ENCODE measurements at regions not wholly inside any gene's neighbourhood (a gene's known extent, or its start where the extent isn't known, plus 50 kb on each side); places are given as distances from the start of the nearest gene placed in this dataset.
"Not testable (repeated sequence)": the region's sequence is repeated elsewhere in the genome, so short reads cannot be mapped to it uniquely, and the experiment has no call there.

DNA sequence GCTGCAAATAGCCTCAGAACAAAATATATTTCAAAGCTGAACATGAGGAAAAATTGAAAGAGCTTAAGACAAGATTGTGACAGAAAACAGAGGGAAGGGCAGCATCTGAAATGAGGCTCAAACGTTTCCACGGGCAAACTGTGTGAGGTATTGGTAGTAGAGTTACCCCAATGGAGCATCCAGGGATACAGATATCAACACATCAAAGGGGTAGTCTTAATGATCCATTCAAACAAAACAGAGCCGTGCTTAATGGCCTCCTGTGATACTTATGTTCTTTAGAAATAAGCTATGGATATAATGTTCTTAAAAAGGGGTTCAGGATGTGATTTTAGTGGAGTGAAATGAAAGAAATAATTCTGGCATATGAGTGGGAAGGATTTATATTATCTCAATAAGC is 430.3 kb upstream of the PDZRN3 start:
- no peak for DNase-seq (ENCODE audit: low spot score)

- no peak for DNase-seq (ENCODE audit: low spot score)
Measured at GRCh38 chr3:74054566-74054965, 429.8 kb upstream of the PDZRN3 start.

DNA sequence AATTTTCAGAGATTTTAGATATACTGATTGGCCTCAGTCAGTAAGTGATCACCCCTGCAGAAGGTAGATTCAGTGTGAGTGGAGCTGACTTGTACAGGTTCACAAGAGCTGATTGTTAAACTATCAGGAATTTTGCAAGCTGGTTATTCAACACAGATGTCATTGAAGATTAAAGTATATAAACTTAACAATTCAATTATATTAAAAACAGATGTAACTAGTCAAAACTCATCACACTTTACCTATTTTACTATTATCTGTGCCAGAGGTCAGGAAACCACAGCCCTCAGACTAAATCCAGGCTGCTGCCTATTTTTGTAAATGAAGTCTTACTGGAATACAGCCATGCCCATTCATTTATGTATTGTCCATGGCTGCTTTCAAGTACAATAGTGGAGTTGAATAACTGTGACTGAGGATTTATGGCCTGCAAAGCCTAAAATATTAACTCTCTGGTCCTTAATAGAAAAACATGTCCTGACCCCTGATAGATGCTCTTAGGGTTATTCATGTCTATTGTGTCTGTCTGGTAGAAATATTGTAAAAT is 429.3 kb upstream of the PDZRN3 start:
- DNase-seq (ENCODE audit: low spot score) = no peak

- DNase-seq (ENCODE audit: low spot score) = no peak
Measured at GRCh38 chr3:74049444-74049843, 424.7 kb upstream of the PDZRN3 start.

DNA sequence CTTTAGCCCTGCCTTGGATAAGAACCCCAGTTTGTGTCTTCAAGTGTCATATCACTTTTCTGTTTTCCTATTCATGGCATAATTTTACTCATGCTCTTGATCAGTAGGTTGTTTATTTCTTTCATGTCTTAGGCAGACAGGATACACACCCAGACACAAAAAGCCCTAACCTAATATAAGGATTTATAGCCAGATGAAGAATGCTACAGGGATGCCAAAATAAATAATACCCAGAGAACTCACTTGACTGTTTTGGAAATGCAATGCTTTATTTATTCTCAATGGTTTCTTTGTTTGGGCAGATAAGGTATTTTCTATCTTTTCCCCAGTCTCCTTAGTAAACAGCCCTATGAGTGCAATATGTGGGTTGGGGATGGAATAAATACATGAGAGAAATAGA is 424.0 kb upstream of the PDZRN3 start:
- no peak for DNase-seq (ENCODE audit: low spot score)

DNA sequence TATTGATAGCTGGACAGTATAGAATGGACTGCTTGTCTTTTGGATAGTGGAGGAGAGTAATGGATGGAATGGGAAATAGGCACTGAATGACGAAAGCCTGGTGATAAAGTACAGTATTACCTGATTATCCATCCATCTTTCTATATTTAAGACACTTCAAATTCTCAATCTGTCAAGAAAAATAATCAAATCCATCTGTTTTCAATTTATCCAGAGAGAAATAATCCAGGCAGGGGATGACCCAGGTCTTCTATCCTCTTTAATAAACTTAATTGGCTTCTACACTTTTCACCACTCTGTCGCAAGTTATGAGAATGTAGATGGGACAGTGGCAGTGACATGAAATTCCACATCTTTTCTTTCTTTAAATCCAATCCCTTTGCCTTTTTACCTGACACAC is 420.3 kb upstream of the PDZRN3 start:
- no peak for DNase-seq (ENCODE audit: low spot score)

- DNase-seq (ENCODE audit: low spot score) = no peak
Measured at GRCh38 chr3:74041068-74041675, 416.4 kb upstream of the PDZRN3 start.

- DNase-seq (ENCODE audit: low spot score) = no peak
Measured at GRCh38 chr3:74039105-74039504, 414.4 kb upstream of the PDZRN3 start.

DNA sequence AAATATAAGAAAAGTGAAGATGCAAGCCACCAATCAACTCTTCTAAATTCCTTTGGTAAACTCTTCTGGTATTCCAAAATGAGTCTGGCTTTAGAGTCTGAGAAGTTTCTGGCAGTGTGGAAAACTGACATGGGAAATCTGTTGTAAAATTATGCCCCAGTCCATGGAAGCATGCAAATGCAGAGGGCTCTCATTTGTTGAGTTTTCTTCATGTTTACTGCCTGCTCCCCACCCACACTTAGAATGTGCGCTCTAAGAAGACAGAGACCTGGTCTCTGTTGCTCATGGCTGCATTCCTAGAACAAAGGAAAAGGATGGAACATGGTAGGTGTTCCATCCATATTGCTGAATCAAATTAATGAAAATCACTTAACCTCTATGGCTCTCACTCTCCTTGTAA is 411.8 kb upstream of the PDZRN3 start:
- no peak for DNase-seq (ENCODE audit: low spot score)

- no peak for DNase-seq (ENCODE audit: low spot score)
Measured at GRCh38 chr3:74036102-74036501, 411.4 kb upstream of the PDZRN3 start.

GRCh38 chr3:74033806-74034205 is 409.1 kb upstream of the PDZRN3 start:
- no peak for DNase-seq (ENCODE audit: low spot score)

GRCh38 chr3:74033381-74033780 is 408.6 kb upstream of the PDZRN3 start:
- DNase-seq (ENCODE audit: low spot score) = no peak

DNA sequence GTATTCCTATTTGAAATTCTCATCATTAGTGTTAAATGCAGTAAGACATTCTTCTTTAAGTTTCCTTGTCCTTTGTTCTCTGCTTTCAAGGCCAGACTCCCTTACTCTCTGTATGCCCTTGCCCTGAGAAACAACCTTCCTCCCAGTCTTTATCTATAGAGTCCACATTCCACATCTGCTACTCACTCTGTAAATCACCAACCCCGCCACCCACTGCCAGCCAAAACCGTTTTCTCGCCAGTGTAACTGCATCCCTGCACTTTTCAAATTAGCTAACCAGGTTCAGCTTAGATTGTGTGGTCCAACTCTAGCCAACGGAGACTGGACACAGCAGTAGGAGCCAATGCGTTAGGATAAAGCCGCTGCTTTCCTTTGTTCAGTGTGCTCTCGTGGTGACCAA is 402.4 kb upstream of the PDZRN3 start:
- no peak for DNase-seq (ENCODE audit: low spot score)

- DNase-seq (ENCODE audit: low spot score) = no peak
Measured at GRCh38 chr3:74023395-74023794, 398.7 kb upstream of the PDZRN3 start.

GRCh38 chr3:74021449-74021848 is 396.7 kb upstream of the PDZRN3 start:
- no peak for DNase-seq (ENCODE audit: low spot score)

- DNase-seq (ENCODE audit: low spot score) = no peak
Measured at GRCh38 chr3:74009961-74010844, 385.5 kb upstream of the PDZRN3 start.

GRCh38 chr3:74004386-74004785 is 379.6 kb upstream of the PDZRN3 start:
- no peak for DNase-seq (ENCODE audit: low spot score)

DNA sequence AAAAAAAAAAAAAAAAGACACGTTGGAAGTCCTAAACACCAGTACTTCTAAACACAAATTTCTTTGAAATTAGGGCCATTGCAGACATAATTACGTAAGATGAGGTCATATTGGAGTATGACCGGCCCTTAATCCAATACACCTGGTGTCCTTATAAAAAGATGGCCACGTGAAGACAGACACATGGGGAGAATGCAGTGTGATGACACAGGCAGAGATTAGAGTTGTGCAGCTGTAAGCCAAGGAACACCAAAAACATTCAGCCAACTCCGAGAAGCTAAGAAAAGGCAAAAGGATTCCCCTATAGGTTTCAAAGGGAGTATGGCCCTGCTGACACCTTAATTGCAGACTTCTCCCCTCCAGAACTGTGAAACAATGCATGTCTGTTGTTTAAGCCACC is 379.0 kb upstream of the PDZRN3 start:
- DNase-seq (ENCODE audit: low spot score) = no peak

- DNase-seq (ENCODE audit: low spot score) = no peak
Measured at GRCh38 chr3:74001436-74001835, 376.7 kb upstream of the PDZRN3 start.

DNA sequence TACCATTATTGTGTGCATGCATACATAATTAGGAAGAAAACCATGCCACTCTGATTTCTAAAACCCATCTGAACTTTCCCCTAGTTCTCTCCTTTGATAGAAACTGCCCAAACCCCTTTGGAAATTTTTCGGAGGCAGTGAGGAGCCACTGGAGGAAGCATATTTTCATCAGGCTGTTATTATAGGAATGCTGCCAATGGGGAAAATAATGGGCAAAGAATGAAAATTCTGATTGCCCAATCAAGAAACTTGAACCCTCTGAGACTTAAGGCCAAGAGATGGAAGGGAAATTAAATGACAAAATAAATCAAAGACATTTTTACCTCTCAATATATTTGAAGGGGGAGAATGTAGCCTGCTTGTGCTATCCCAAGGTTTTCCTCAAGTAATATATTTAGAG is 376.0 kb upstream of the PDZRN3 start:
- DNase-seq (ENCODE audit: low spot score) = no peak

- DNase-seq (ENCODE audit: low spot score) = no peak
Measured at GRCh38 chr3:73999501-73999900, 374.8 kb upstream of the PDZRN3 start.

DNA sequence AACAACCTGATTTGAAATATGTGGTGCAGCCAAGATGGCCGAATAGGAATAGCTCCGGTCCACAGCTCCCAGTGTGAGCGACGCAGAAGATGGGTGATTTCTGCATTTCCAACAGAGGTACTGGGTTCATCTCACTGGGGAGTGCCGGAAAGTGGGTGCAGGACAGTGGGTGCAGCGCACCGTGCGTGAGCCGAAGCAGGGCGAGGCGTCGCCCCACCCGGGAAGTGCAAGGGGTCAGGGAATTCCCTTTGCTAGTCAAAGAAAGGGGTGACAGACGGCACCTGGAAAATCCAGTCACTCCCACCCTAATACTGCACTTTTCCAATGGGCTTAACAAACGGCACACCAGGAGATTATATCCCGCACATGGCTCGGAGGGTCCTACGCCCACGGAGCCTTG is 365.9 kb upstream of the PDZRN3 start:
- DNase-seq (ENCODE audit: low spot score) = not testable (repeated sequence)

DNA sequence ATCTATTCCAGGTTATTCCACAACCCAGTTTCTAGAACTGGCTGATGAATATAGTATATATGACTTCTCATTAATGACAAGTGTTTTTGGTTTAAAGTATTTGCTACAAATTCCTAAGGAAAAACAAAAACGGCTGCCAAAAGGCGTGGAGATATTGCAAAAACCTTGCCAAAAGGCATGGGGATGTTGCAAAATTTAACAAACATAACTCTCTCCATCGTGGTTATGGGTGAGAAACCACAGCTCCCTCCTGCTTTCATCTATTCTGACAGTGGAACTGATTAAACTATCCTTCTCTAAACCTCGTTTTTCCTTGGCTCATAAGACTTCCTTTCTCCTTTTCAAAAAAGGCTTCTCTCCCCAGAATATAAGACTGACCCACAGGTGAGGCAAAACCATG is 342.0 kb upstream of the PDZRN3 start:
- DNase-seq (ENCODE audit: low spot score) = no peak

Measured in HT-29 (cell line).